HG03354 (cell line): ENCODE measurements at regions not wholly inside any gene's neighbourhood (a gene's known extent, or its start where the extent isn't known, plus 50 kb on each side); places are given as distances from the start of the nearest gene placed in this dataset.

Experiments used
- ATAC-seq: cut with Tn5 transposase; IDR thresholded peaks from one replicate; pipeline ENCODE4 v1.9.1; 2021; ENCODE audit warnings: mild to moderate bottlenecking; ENCODE audit not compliant: unreplicated experiment, poor library complexity, severe bottlenecking

GRCh38 chr4:114279711-114280110 is 300.3 kb upstream of the ARSJ start:
- ATAC-seq: no peak

- ATAC-seq: no peak
These were observed 301.2 kb upstream of the ARSJ start for GRCh38 chr4:114280645-114281044.

GRCh38 chr4:114281164-114281960 is 301.9 kb upstream of the ARSJ start:
- ATAC-seq: no peak

GRCh38 chr4:114282937-114283336 is 303.5 kb upstream of the ARSJ start:
- ATAC-seq: peak; percentile 92

- ATAC-seq: no peak
These were observed 305.2 kb upstream of the ARSJ start for GRCh38 chr4:114284629-114285028.

- no peak for ATAC-seq
These were observed 306.9 kb upstream of the ARSJ start for GRCh38 chr4:114286262-114286810.

- no peak for ATAC-seq
These were observed 307.7 kb upstream of the ARSJ start for GRCh38 chr4:114287079-114287696.

- ATAC-seq: no peak
These were observed 302.5 kb upstream of the UGT8 start for GRCh38 chr4:114296126-114296525.

GRCh38 chr4:114302472-114302871 is 296.1 kb upstream of the UGT8 start:
- ATAC-seq: no peak

GRCh38 chr4:114304046-114304445 is 294.6 kb upstream of the UGT8 start:
- ATAC-seq: no peak

GRCh38 chr4:114304567-114304966 is 294.0 kb upstream of the UGT8 start:
- no peak for ATAC-seq

GRCh38 chr4:114306946-114307345 is 291.7 kb upstream of the UGT8 start:
- ATAC-seq: no peak

GRCh38 chr4:114310296-114310925 is 288.2 kb upstream of the UGT8 start:
- no peak for ATAC-seq

- no peak for ATAC-seq
These were observed 286.8 kb upstream of the UGT8 start for GRCh38 chr4:114311787-114312186.

GRCh38 chr4:114312338-114312737 is 286.3 kb upstream of the UGT8 start:
- ATAC-seq: no peak

GRCh38 chr4:114316789-114317188 is 281.8 kb upstream of the UGT8 start:
- ATAC-seq: no peak

GRCh38 chr4:114317564-114317963 is 281.0 kb upstream of the UGT8 start:
- ATAC-seq: no peak

GRCh38 chr4:114318309-114318708 is 280.3 kb upstream of the UGT8 start:
- no peak for ATAC-seq

- no peak for ATAC-seq
These were observed 278.5 kb upstream of the UGT8 start for GRCh38 chr4:114320126-114320525.

GRCh38 chr4:114321366-114321765 is 277.2 kb upstream of the UGT8 start:
- no peak for ATAC-seq

GRCh38 chr4:114323841-114324240 is 274.8 kb upstream of the UGT8 start:
- no peak for ATAC-seq
